HuH-7.5 (cell line): ENCODE measurements at regions not wholly inside any gene's neighbourhood (a gene's known extent, or its start where the extent isn't known, plus 50 kb on each side); places are given as distances from the start of the nearest gene placed in this dataset.

Experiments
- DNase-seq: peaks from one replicate; pipeline ENCODE4 v3.0.0; 2011; ENCODE audit warnings: low spot score

GRCh38 chr15:58235961-58236360 lies 97.8 kb downstream of the AQP9 start:
- no peak for DNase-seq

DNA sequence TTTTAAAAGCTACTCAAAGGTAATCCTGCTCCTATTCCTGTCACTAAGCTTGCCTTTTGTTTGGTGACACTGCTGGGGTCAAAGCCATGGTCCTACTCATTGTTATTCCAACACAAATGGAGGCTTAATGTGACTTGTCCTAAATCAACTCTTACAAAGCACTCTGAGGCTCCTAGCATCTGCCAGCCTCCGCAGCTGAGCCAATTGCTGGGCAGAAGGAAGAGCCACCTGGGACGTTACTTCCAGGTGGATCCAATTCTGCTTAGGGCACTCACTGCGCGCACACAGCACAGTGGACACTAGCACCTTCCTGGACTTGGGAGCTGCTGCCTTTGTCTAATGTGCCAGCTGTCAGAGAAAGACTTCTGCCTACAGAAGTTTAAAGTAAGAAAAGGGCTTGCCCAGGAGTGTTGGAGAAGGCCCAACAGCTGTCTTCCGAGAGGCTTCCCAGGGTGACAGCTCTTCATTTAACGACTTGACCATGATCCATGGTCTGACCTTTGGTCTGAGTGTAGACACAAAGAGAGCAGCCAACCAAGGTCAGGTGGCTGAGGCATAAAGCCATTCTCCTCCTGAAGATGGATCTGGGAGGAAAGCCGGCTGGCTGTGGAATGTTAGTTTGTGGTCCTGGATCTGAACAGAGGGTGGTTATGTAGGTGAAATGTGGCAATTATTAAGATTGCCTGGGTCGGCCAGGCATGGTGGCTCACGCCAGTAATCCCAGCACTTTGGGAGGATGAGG lies 102.2 kb downstream of the AQP9 start:
- DNase-seq: no peak

DNA sequence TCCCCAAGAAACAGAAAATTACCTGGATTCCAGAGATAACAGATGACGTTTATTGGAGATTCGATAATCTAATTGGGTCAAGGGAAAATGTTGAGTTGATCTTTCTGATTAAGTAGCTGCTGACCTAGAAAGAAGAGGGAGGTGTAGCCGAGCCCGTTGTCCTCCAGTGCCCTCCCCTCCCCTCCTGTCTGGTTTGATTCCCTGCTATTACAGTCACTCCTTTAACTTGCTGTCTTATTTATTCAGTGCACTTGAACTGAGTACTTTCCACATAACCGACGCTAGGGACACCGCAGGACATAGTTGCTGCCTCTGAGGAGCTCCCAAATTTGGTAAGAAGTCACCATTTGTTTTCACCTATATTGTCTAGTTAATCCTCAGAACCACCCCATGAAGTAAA lies 103.7 kb downstream of the AQP9 start:
- DNase-seq: no peak

DNA sequence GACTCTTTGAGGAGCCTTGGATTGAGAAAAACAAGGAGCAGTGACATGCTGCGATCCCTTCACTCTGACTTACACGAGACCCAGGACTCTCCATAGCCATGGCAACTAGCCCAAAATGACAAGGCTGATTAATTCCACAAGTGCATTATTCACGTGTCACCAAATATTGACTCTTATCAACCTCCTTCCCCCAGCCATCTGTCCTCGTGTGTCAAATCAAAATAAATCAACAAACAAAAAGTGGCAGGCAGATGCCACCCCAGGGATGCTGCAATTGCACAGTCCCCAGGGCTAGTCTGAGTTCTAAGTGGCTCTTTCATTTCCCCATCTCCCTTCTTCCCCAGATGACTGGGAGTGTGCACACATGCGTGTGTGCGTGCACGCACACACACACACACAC lies 104.9 kb downstream of the AQP9 start:
- DNase-seq: no peak

DNA sequence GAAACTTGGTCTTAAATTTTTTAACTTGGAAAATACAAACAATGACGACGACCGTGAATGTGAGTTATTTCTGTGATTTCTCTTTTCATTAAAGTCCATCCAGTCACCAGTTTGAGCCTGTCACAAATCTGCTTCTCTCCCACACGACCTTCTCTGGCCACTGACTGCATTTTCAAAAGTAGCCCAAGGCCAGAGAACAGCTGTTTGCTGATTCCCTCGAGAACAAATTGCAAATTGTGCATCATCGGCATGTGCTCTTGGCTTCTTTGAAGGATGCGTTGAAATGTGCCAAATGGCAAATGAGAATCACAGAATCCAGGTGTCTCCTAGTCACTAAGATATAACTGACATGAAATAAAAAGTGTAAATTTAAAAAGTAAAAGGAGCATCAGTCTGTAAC lies 106.4 kb downstream of the AQP9 start:
- DNase-seq: no peak

DNA sequence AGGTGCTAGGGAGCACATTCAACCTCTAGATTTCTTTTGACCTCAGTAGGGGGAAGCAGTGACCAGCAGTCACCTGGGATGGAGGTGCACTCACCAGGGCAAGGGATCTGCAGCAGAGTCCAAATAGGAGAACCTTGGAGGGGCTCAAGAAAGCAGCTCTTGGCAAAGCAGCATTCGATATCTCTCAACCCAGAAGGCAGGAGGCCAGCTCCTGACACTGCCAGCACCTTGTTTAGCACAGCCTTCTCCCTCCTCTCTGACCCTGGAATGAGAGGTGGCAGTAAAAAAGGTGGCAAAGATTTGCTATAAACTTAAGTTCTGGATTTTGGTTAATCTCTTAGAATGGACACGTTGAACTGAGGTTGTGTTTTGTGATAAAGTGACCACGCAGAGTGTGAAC lies 107.9 kb downstream of the AQP9 start:
- DNase-seq: no peak

DNA sequence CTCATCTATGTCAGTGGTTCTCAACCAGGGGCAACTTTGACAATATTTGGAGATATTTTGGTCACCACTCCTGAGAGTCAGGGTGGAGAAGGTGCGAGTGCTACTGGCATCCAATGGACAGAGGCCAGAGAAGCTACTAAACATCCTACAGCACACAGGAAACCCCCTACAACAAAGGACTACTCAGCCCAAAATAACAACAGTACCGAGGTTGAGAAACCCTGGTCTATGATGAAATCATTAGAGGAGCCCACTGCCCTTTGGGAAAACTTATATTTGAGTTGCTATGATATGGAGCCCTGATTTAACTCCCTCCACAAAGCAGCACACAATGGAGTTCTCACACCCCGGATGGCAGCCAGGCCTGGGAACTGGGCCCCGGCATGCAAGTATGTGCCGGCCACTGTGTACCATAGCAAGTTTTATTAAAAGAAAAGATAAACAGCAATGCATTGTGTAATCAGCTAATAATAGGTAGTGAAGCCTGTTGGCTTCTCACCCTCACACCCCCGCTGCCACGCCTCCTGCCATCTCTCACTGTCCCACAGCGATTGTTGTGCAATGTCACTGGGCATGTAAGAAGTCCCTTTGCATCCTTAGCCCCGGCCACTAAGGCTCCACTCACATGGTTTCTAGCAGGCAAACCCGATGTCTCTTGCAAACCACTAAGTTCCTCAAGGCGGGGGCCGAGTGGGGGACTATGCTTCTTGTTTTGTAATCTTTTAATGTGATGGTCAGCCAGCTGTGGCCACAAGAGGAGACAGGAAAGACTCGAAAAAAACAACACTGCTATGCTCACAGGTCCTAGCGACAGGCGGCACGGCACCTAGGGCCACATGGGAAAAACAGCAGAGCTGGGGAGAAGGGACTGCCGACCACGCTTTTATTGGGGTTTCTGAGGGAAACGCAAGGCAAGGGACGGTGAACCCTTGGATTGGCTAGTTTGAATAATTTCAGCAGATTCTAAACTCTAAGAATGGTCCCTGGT lies 110.0 kb downstream of the AQP9 start:
- DNase-seq: no peak

- DNase-seq: no peak
Measured at GRCh38 chr15:58249646-58250312, 111.6 kb downstream of the AQP9 start.

DNA sequence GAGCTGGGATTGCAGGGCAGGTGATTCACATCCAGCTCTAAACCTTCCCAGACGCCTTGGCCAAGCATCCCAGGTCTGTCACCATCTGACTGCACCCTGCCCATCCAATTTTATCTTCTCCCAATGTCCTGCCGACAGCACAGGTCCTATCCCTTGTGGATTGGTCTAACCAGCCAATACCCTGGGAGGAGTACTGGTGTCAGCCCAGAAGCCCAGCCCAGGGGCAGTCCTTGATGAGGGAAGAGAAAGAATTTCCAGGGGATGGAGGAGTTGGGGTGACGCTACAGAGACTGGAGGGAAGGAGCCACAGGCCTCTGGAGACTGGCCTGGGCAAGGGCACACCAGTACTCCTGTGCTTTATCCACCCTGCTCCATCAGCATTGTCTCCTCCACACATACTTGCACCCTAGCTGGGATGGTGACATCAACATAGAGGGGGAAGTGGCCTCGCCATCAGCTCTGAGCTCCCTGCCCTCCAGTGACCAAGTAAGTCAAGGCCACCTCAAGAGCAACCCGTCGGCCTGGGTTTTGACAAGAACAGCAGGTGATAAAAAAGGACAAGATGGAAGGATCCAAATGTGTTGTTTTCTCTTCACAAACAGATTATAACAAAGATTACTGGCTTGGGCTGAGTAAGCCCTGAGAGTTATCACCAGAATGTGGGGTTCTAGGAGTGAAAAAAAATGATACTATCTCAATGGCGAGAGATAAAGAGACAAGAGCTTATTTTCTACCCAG lies 114.6 kb downstream of the AQP9 start:
- DNase-seq: no peak

- no peak for DNase-seq
Measured at GRCh38 chr15:58257776-58258325, 119.7 kb downstream of the AQP9 start.

DNA sequence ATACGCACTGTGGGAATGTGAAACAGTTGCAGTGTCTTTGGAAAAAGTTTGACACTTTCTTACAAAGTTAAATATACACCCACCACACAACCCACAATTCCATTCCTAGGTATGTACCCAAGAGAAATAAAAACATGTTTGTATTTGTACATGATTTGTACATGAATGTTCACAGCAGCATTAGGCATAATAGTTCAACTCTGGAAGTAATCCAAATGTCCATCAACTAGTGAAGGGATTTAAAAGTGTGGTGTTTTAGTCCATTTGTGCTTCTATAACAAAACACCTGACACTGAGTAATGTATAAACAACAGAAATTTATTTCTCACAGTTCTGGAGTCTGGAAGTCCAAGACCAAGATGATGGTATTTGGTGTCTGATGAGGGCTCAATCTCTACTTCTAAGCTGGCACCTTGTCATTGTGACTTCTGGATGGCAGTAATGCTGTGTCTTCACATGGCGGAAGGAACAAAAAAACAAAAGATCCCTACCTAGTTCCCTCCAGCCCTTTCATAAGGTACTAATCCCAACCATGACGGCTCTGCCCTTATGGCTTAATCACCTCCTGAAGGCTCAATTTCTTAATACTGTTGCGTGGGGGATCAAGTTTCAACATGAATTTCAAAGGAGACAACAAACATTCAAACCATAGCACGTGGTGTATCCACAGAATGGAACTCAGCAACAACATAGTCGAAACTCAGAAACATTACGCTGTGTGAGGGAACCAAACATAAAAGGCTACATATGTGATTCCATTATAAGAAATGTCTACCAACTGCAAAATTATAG lies 120.5 kb downstream of the AQP9 start:
- DNase-seq: no peak

DNA sequence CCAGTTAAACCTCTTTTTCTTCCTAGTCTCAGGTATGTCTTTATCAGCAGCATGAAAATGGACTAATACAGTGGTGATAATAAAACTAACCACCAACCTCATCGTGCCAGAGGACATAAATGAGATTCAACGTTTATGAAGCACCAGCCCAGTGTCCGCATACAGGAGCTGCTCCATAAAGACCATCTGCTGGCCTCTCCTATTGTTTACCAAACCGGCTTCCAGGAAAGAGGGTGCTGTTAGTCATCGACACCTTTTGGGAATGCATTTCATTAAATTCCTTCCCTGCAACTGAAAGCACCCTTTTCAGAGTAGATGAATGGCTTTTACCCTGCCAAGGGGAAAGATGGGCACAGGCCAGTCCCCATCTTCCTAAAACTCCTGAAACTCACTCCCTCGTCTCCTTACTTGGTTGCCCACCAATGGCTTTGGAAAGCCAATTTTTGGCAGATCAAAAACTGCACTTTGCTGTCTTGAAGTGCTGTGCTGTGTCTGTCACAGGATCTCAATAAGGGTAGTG lies 122.1 kb downstream of the AQP9 start:
- no peak for DNase-seq

DNA sequence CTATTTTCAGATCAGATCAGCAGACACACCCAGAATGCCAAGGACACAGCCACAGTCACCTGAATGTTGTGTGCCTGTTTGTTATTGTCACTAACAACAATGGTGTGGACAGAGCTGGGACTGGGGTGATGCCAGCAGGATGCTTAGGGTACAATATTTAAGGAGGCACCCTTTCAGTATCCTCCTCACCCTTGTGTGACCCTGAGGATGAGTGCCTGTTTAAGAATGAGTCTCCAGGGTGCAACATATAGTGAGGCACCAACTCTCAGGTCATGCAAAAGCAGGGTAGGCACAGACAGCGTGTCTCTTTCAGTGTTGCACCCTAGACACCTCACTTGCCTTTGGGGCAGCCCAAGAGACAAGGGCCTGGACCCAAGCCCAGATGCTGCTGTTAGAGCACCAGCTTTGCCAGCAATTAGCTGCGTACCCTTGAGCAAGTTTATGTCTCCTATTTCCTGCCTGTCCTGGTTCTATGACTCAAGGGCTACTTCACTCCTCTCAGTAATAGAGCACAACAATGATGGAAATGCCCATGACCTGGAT lies 122.6 kb downstream of the AQP9 start:
- no peak for DNase-seq

GRCh38 chr15:58261368-58261767 lies 123.2 kb downstream of the AQP9 start:
- DNase-seq: no peak

DNA sequence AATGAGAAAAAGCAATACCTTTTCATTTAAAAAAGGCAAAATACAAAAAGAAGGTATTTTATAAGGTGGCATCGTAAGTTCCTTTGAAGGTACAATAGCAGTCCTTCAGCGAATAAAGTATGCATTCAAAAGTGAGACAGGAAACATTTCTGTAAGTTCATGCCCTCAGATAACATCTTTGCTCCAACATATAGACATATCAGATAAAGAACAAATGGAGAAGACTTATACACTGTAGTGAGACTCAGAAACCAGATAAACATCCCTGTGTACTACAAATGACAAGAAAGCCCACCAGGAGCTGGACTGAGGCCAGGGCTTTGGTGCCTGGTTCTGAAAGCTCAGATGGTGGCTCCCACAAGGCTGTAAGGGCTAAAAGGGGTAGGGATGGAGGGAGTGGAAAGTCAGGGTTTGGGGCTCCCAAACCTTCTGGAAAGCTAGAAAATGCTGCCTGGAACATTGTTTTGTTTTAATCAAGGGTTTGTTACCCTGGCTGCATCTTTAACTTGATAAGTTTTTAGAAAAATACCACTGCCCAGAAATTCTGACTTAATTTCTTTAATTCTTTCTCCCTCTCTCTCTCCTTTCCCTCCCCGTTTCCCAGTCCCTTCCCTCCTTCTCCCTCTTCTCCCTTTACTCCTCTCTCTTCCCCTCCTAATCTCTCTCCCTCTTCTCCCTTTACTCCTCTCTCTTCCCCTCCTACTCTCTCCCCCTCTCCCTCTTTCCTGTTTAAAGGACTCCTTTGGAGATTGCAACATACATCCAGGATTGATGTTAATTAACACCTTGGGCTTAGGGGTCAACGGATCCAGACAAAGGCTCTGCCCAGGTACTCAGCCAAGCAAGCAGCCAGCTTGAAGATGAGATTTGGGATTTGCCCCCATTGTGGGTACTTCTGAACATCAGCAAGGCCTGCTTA lies 126.1 kb downstream of the AQP9 start:
- no peak for DNase-seq

GRCh38 chr15:58267051-58267450 lies 128.9 kb downstream of the AQP9 start:
- no peak for DNase-seq

DNA sequence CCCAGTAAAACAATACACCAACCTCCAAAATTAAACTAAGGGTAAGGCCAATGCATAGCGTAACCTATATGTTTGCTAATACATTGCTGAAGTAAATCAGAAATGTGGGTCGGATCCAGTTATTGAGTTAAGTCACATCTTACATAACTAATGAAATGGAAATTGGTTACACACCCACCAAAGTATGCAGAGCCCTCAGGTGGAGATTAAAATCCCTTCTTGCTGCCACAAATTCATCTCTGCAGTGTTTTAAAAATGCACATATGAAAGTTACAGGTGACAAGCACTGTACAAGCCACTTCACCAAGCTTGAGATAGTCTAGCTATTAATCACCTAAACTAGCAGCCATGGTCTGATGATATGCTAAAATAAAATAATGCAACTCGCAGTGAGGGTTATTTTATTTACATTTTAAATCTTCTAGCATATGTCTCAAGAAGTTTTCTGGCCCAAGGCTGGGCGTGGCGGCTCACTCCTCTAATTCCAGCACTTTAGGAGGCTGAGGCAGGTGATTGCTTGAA lies 130.6 kb downstream of the AQP9 start:
- no peak for DNase-seq

DNA sequence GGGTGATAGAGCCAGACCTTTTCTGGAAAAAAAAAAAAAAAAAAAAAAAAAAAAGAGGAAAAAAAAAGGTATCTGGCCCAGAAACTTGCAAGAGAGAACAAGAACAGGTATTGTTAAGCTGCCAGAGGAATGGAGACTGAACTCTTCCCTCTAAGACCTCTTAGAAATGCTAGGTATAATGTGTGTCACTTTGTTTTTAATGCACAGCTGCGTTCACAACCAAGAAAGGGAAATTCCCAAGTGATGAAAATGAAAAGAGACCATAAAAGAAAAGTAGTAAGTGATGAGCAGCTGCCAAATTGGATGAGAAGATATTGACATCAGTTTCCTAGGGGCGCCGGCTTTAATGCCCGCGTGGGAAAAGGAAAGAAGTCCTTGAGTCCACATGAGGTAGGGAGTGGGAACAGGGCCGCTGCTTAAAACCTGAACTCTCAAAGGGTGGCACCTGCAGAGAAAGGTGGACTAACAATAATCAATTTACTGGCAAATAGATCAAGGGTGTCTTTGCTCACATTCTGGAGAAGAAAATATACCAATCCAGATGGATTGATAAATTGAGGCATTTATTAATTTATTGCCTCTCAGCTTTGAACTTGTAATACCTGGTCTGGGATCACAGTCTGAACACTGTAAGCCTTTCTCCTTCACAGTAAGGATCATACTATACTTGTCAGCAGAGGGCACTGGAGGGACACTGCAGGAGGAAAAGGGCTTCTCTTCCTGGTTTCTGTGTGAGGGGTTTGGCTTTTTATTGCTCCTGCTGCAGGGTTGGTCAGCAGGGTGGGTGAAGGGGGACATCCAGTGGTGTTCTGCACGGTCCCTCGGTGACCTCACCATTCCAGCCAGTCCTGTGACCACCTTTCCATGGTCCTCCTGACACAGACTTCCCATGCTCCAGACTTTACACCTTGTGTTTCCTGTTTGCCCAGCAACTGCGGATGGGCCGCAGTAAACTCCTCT lies 131.6 kb downstream of the AQP9 start:
- no peak for DNase-seq
